Esophagus muscularis mucosa (tissue), 4 donors: ENCODE measurements at regions not wholly inside any gene's neighbourhood (a gene's known extent, or its start where the extent isn't known, plus 50 kb on each side); places are given as distances from the start of the nearest gene placed in this dataset.

Experiments
- EP300 ChIP-seq: sonication (generic); formaldehyde crosslinking; IDR thresholded peaks from one replicate; pipeline ENCODE4 v1.6.1; 2017; ENCODE audit warnings: antibody characterized with exemption
- POLR2AphosphoS5 ChIP-seq, 2 donors: sonication (generic); formaldehyde crosslinking; IDR thresholded peaks; one replicate each; pipeline ENCODE4 v1.6.1; 2017; ENCODE audit warnings: antibody characterized with exemption in 2 of 2
- TF ChIP-seq, protein P1 (sequence below), 3 experiments: fragments of 200-600 bp in 2 of 3; fragments of 450-650 bp in 1 of 3; sonication (generic) in 2 of 3; IDR thresholded peaks; one replicate each; pipeline ENCODE4 v1.5.1; 2017 to 2019; ENCODE audit warnings: antibody characterized with exemption in 3 of 3, mild to moderate bottlenecking in 2 of 3, moderate library complexity in 1 of 3

DNA sequence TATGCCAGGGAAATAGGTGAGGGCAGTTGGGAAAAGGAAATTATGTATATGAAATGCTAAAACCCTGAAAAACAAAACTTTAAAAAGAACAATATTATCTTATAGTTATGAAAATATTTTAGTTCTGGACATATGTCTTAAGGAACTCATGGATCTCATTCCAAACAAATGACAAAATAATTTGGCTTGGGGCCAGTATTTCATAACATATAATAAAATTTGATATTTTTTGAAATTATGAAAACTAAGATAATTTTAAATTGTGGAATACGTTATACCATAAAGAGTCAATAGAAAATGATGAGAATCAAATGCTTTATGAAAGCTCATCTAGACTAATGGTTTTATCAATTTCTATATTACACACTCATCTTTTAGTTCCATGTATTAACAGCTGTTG is 173.8 kb upstream of the DCN start:
- TF ChIP-seq, protein P1, sequence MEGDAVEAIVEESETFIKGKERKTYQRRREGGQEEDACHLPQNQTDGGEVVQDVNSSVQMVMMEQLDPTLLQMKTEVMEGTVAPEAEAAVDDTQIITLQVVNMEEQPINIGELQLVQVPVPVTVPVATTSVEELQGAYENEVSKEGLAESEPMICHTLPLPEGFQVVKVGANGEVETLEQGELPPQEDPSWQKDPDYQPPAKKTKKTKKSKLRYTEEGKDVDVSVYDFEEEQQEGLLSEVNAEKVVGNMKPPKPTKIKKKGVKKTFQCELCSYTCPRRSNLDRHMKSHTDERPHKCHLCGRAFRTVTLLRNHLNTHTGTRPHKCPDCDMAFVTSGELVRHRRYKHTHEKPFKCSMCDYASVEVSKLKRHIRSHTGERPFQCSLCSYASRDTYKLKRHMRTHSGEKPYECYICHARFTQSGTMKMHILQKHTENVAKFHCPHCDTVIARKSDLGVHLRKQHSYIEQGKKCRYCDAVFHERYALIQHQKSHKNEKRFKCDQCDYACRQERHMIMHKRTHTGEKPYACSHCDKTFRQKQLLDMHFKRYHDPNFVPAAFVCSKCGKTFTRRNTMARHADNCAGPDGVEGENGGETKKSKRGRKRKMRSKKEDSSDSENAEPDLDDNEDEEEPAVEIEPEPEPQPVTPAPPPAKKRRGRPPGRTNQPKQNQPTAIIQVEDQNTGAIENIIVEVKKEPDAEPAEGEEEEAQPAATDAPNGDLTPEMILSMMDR (IDR thresholded peaks at IDR 0.05) = no peak
- TF ChIP-seq POLR2AphosphoS5 (IDR thresholded peaks at IDR 0.05) (no peak), EP300 (no peak)
